IMR-90 (cell line): ENCODE measurements at regions not wholly inside any gene's neighbourhood (a gene's known extent, or its start where the extent isn't known, plus 50 kb on each side); places are given as distances from the start of the nearest gene placed in this dataset.

Experiments used
- ATAC-seq: fragments of 200-7000 bp; cut with Tn5 transposase; 2 replicates; pipeline ENCODE4 v1.9.1; 2020; ENCODE audit warnings: low read depth, mild to moderate bottlenecking, moderate library complexity
- BruUV-seq: library from RNA; stranded (reverse); fragments of 400-500 nt; replicated peaks from 2 replicates; lab custom pipeline; 2021; lab: Mats Ljungman, UMichigan
- CTCF ChIA-PET: fragments of 300-600 bp; formaldehyde crosslinking; extraction: SDS; loops from one replicate; lab custom pipeline; 2021; ENCODE audit warnings: antibody characterized with exemption; lab: Yijun Ruan, JAX
- POLR2A ChIA-PET: fragments of 300-600 bp; sonication (Branson Sonifier 250); formaldehyde crosslinking; loops from one replicate; lab custom pipeline; 2022; ENCODE audit warnings: antibody characterized with exemption; ENCODE audit not compliant: unreplicated experiment; lab: Charles Lee
- DNase-seq: peaks from one replicate; pipeline ENCODE4 v3.0.0; 2013
- H2AFZ ChIP-seq: replicated peaks from 2 replicates; pipeline ENCODE3; 2013; ENCODE audit warnings: low read length, mild to moderate bottlenecking; ENCODE audit not compliant: poor library complexity
- H2AK5ac ChIP-seq: 2 replicates; pipeline ENCODE4 v1.6.1; 2013; ENCODE audit warnings: low read depth, low read length, inconsistent platforms
- H2AK9ac ChIP-seq: replicated peaks from 2 replicates; pipeline ENCODE3; 2013; ENCODE audit warnings: mild to moderate bottlenecking, low read depth, low read length, moderate library complexity; ENCODE audit not compliant: poor library complexity
- H2BK120ac ChIP-seq: 2 replicates; pipeline ENCODE4 v1.6.1; 2013; ENCODE audit warnings: low read depth, low read length, inconsistent platforms
- H2BK15ac ChIP-seq: 3 replicates; pipeline ENCODE4 v1.6.1; 2013; ENCODE audit warnings: low read depth, low read length, inconsistent platforms
- H2BK20ac ChIP-seq: 2 replicates; pipeline ENCODE4 v1.6.1; 2013; ENCODE audit warnings: low read depth, mild to moderate bottlenecking, inconsistent platforms, low read length, moderate library complexity
- H2BK5ac ChIP-seq: 2 replicates; pipeline ENCODE4 v1.6.1; 2013; ENCODE audit warnings: mild to moderate bottlenecking, low read depth, low read length, inconsistent platforms; ENCODE audit not compliant: poor library complexity, severe bottlenecking
- H3K14ac ChIP-seq: replicated peaks from 2 replicates; pipeline ENCODE4 v1.6.1; 2013; ENCODE audit warnings: low read depth, low read length, inconsistent platforms
- H3K18ac ChIP-seq: 2 replicates; pipeline ENCODE4 v1.6.1; 2013; ENCODE audit warnings: low read depth, low read length, control low read depth
- H3K23ac ChIP-seq: 2 replicates; pipeline ENCODE4 v1.6.1; 2013; ENCODE audit warnings: low read depth, low read length, inconsistent platforms
- H3K27ac ChIP-seq: 2 replicates; pipeline ENCODE4 v1.5.1; 2013; ENCODE audit warnings: mild to moderate bottlenecking, control low read depth, low read length; ENCODE audit not compliant: insufficient read depth
- H3K27me3 ChIP-seq: 2 replicates; pipeline ENCODE4 v1.6.1; 2013; ENCODE audit warnings: low read length; ENCODE audit not compliant: control insufficient read depth, insufficient read depth
- H3K36me3 ChIP-seq: 2 replicates; pipeline ENCODE4 v1.6.1; 2013; ENCODE audit warnings: low read length, mixed read lengths; ENCODE audit not compliant: control insufficient read depth, insufficient read depth
- H3K4ac ChIP-seq: 2 replicates; pipeline ENCODE4 v1.6.1; 2013; ENCODE audit warnings: low read depth, low read length, inconsistent platforms
- H3K4me1 ChIP-seq: 2 replicates; pipeline ENCODE4 v1.6.1; 2013; ENCODE audit warnings: low read length, mixed read lengths; ENCODE audit not compliant: control insufficient read depth, insufficient read depth
- H3K4me2 ChIP-seq: 2 replicates; pipeline ENCODE4 v1.6.1; 2013; ENCODE audit warnings: low read depth, mild to moderate bottlenecking, control low read depth, low read length, moderate library complexity
- H3K4me3 ChIP-seq: 2 replicates; pipeline ENCODE4 v1.5.1; 2013; ENCODE audit warnings: low read depth, mild to moderate bottlenecking, control low read depth, low read length, moderate library complexity; ENCODE audit not compliant: insufficient read depth
- H3K56ac ChIP-seq: 2 replicates; pipeline ENCODE4 v1.6.1; 2013; ENCODE audit warnings: low read length, inconsistent platforms; ENCODE audit not compliant: insufficient read depth; ENCODE audit errors: extremely low read depth
- H3K79me1 ChIP-seq, 2 experiments: 2 replicates each; pipeline ENCODE4 v1.6.1; 2013; ENCODE audit warnings: low read length in 2 of 2, inconsistent platforms in 1 of 2, low read depth in 1 of 2
- H3K9ac ChIP-seq: 2 replicates; pipeline ENCODE4 v1.6.1; 2013; ENCODE audit warnings: low read depth, low read length, control low read depth
- H3K9me1 ChIP-seq: 2 replicates; pipeline ENCODE4 v1.6.1; 2013; ENCODE audit warnings: low read length, inconsistent platforms; ENCODE audit not compliant: insufficient read depth
- H3K9me3 ChIP-seq: 2 replicates; pipeline ENCODE4 v1.6.1; 2013; ENCODE audit warnings: low read length; ENCODE audit not compliant: control insufficient read depth, insufficient read depth
- H4K20me1 ChIP-seq: 2 replicates; pipeline ENCODE4 v1.6.1; 2013; ENCODE audit warnings: low read length, inconsistent platforms; ENCODE audit not compliant: insufficient read depth
- H4K5ac ChIP-seq: 2 replicates; pipeline ENCODE4 v1.6.1; 2013; ENCODE audit warnings: mild to moderate bottlenecking, low read depth, low read length, control low read depth
- H4K8ac ChIP-seq, 2 experiments: 2 replicates each; pipeline ENCODE4 v1.6.1; 2013; ENCODE audit warnings: low read depth in 2 of 2, low read length in 2 of 2, control low read depth in 1 of 2, inconsistent platforms in 1 of 2
- H4K91ac ChIP-seq: 2 replicates; pipeline ENCODE4 v1.6.1; 2013; ENCODE audit warnings: low read depth, low read length, inconsistent platforms; ENCODE audit not compliant: insufficient read depth
- CEBPB ChIP-seq: IDR thresholded peaks from 2 replicates; pipeline ENCODE4 v1.6.1; 2012; ENCODE audit warnings: low read depth, low read length, improper control_type of control experiment
- WGBS, 2 experiments: methylation state at CpG; one replicate each; pipeline versions ENCODE4 v1.1.5 to v1.1.7; 2013; ENCODE audit warnings: missing lambda C conversion rate in 2 of 2; ENCODE audit not compliant: insufficient read length in 1 of 2; ENCODE audit errors: extremely low coverage in 2 of 2; 5-methylcytosine and 5-hydroxymethylcytosine counted together
- dilution Hi-C: fragments of 300-500 bp; cut with HindIII; formaldehyde crosslinking; loops from one replicate; pipeline ENCODE4 v1.14.3; 2018; ENCODE audit warnings: low sequenced_read_pairs; ENCODE audit not compliant: unreplicated experiment
- in situ Hi-C: fragments of 300-500 bp; cut with MboI; formaldehyde crosslinking; loops from 3 replicates; pipeline ENCODE4 v1.14.3; 2019; ENCODE audit warnings: low sequenced_read_pairs, inconsistent platforms, mixed read lengths
- intact Hi-C: fragments of 100-400 bp; cut with micrococcal nuclease; formaldehyde crosslinking; loops from 2 replicates; pipeline ENCODE4 v1.10.0; 2022

DNA sequence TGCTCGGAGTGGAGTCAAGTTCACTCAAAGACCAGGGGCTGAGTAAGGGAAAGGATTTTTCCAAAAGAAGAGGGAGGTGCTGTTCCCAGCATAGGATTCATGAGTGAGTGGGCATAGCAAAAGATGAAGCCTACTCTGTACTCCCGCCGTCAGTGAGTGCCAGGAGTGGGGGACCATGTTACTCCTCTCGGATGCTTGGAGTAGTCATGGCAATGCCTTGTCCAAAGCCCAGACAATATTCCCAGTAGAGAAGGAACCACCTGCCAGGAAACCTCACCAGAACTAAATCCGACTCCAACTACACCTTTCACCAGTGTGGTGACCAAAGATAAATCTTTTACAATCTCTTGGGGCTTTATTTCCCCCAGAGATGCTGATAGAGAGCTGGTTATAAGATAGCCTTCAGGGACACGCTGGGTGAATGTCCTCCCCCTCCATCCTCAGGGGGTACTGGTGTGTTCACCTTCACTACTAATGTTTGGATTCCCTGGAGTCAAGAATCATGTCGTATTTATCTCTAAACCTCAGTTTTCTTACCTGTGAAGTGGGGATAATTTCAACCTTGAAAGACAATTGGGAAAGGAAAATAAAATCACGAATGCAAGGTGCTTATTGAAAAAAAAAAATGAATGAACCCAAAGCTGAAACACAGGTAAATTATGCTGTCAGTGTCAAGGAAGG lies 165.2 kb downstream of the NSG2 start:
- no CpG with 5 or more reads among the region's 8 CpGs for WGBS, 2 experiments
- no peak for TF ChIP-seq CEBPB
- Histone ChIP-seq H2BK15ac (no peak overlapping the region), H3K9me1 (no peaks in the 10 kb centered on the region), H2AK5ac (no peak overlapping the region), H2AK9ac (no peak overlapping the region), H4K8ac (no peak overlapping the region), H3K9ac (no peak overlapping the region), H2BK5ac (no peak overlapping the region), H3K18ac (no peak overlapping the region), H3K4me3 (no peak overlapping the region), H4K91ac (no peak overlapping the region), H4K5ac (no peak overlapping the region), H3K4ac (no peak overlapping the region), H3K4me1 (no peaks in the 10 kb centered on the region), H3K27ac (no peak overlapping the region), H4K20me1 (no peaks in the 10 kb centered on the region), H2BK120ac (no peak overlapping the region), H3K14ac (no peak overlapping the region), H2AFZ (no peak overlapping the region), H3K23ac (no peak overlapping the region), H3K36me3 (no peaks in the 10 kb centered on the region), H3K4me2 (no peak overlapping the region), H3K27me3 (no peaks in the 10 kb centered on the region), H2BK20ac (no peak overlapping the region), H3K56ac (no peak overlapping the region), H3K9me3 (peaks cover 16% of the 10 kb centered on the region; the same call in 1 of the 2 replicates), H3K79me1 (no peaks in the 10 kb centered on the region)
- ATAC-seq: no peak
- no peak for DNase-seq
- in situ Hi-C loops (no loop called here), dilution Hi-C loops (no loop called here), intact Hi-C loops (no loop called here)
- no TSS peak for BruUV-seq
- CTCF ChIA-PET: no interaction called here
- POLR2A ChIA-PET: no interaction called here
